Fibroblast of skin of back (primary cell): ENCODE measurements at regions not wholly inside any gene's neighbourhood (a gene's known extent, or its start where the extent isn't known, plus 50 kb on each side); places are given as distances from the start of the nearest gene placed in this dataset.
"Not testable (repeated sequence)": the region's sequence is repeated elsewhere in the genome, so short reads cannot be mapped to it uniquely, and the experiment has no call there.

ENCODE experiments used
- DNase-seq: peaks from one replicate; pipeline ENCODE4 v3.0.0-alpha.2; 2013

GRCh38 chr22:23379540-23380229 lies 199.4 kb downstream of the BCR start:
- DNase-seq = not testable (repeated sequence)

DNA sequence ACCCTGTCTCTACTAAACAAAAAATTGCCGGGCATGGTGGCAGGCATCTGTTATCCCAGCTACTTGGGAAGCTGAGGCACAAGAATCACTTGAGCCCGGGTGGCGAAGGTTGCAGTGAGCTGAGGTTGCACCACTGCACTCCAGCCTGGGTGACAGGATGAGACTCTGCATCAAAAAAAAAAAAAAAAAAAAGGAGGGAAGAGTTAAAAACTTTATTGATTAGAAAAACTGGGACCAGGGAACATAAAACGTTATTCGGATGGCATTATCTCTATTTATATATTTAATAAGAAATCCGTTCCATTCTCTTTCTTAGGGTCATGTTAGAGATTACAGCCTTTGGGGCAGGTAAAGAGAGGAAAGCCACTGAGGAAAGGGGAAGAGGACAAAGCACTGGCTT lies 197.5 kb downstream of the BCR start:
- no peak for DNase-seq

DNA sequence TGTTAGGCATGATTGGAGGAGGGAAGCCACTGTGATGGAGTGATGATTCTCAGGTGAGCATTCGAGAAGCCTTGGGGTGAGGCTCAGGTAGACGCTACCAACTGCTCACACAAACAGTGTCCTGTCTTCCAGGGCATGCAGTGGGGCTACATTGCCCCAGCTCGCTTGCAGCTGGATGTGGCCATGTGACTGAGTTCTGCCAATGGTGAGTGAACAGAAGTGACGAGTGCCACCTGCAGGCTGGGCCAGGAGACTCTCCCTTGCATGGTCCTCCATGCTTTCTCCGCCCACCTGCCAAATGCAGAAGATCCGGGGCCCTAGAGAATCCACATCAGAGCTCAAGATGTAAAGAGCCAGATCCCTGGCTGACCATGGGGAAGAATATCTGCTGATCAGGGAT lies 195.9 kb downstream of the BCR start:
- DNase-seq = peak; percentile 5

GRCh38 chr22:23375031-23375827 lies 194.9 kb downstream of the BCR start:
- DNase-seq = no peak

GRCh38 chr22:23373601-23374000 lies 193.3 kb downstream of the BCR start:
- no peak for DNase-seq

DNA sequence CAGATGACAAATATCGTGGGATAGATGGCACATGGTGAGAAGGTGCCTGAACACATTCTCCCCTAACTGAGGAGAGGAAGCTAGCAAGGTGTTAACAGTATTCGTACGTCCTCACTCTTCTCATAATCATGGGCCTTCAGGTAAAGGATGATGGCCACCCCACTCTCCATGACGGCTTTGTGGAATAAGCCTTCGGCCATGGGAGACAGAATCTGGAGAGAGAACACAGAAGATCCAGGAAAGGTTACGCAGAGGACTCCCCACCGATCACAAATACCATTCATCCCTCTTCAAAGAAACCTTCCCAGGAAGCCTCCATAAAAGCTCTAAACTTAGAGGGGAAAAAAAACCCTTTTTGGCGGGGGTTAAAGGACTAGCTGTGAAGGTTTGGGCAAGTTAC lies 189.9 kb downstream of the BCR start:
- DNase-seq = no peak

DNA sequence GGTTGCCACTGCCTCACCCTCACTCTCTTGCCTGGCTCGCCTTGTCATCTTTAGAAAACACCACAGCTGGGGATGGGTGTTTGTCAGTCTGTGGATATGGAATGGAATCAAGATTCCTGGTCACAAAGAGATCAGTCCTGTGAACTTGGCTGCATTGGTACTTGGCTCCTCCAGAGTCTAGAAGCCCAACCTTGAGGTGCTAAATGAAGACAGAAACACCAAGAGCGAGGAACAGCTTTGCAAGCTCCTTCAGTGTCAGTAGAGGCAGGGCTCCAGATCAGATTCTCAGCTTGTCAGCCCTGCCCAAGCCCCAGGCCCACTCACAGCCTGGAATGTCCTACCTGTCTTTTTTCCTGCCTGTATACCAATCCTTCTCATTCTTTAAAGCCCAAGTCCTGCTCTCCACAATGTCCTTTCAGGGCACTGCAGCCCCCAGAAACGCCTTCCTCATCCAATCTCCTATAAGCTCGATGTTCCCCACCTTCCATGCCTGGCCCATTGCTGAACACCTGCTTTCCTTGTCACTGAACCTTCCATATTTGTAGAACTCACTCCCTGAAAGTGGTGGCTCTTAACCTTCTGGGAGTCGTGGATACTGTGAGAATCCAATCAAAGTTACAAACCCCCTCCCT lies 188.9 kb downstream of the BCR start:
- no peak for DNase-seq
